ENCODE measurements at regions not wholly inside any gene's neighbourhood (a gene's known extent, or its start where the extent isn't known, plus 50 kb on each side); places are given as distances from the start of the nearest gene placed in this dataset.
"Not testable (repeated sequence)": the region's sequence is repeated elsewhere in the genome, so short reads cannot be mapped to it uniquely, and the experiment has no call there.

DNA sequence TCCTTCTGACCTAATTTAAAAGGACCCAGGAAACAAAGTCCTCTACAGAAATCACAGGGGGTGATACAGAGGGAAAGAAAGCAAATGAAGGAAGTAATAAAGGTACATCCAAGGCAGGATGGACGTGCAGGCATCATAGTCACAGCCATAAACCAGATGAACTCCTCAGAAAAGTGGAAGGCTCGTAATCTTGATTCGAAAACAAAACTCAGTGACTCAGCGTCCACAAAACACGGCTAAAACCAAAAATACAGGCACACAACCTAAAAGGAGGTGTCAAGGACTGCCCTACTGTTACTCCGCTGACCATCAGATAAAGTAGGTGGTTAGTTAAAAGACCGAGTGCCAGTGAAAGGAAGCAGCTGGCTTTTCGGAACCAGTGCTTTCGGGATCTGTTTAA lies 81.5 kb downstream of the TRIM69 start:
- DNase-seq; intact Hi-C loops (cut with DNase I): not testable (repeated sequence)

DNA sequence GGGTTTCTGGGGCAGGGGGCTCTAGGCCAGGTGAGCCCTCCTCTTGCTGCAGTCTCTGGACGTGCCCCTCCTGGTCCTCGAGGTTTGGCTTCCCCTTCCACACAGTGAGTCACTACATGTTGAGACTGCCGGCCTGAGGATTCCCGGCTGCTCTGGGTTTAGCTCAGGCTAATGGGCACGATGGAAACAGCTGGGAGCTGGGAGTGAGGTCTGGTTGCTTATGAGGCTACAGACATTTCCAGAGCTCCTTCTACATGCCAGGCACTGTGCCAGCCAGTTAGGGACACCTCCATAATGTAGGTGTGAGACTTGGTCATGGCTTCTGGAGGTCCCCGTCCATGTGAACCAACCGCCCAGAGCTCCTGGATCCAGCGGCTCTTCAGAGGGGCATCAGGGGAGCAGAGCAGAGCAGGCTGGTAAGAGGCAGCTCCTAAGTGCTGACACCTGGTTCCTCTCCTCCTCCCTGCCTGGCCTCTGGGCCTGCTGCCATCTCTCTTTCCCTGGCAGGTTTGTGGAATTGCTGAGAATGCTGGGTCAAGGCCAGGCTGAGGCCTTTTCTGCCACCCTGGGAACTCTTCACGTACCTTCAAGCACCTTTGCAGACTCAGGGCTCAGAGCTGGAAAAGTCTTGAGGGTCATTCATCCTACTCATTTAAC lies 83.1 kb downstream of the TRIM69 start:
- intact Hi-C loops (cut with DNase I); DNase-seq: not testable (repeated sequence)

DNA sequence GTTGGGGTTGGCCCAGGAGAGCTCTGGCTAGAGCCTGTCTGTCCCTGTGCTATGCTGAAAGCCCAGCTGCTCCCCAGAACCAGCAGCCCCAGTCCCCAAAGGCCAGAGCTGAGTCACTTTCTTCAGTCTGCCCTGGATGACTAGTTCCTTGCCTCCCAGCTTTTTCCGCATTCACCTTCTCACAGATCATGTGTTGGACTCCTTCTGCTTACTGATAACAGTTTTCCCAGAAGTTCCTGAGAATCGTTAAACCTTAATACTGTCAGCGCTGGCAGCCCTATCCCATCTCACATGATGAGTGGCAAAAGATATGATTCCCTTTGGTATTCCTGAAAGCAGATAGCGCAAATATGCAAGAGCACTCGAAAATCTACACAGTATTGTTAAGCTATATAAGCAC lies 84.2 kb downstream of the TRIM69 start:
- intact Hi-C loops (cut with DNase I); DNase-seq: not testable (repeated sequence)

DNA sequence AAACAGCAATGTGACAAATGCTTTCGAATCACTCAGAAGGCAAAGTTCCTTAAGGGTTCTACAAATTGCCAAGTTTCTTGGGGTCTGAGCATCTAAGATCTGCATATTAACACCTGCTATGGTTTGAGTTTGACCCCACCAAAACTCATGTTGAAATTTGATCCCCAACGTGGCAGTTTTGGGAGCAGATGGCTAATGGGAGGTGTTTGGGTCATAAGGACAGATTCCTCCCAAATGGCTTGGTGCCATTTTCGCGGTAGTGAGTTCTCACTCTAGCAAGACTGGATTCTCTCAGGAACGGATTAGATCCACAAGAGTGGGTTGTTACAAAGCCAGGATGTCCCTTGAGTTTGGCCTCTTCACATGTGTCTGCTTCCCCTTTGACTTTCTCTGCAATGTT lies 84.6 kb downstream of the TRIM69 start:
- intact Hi-C loops (cut with DNase I); DNase-seq: not testable (repeated sequence)

DNA sequence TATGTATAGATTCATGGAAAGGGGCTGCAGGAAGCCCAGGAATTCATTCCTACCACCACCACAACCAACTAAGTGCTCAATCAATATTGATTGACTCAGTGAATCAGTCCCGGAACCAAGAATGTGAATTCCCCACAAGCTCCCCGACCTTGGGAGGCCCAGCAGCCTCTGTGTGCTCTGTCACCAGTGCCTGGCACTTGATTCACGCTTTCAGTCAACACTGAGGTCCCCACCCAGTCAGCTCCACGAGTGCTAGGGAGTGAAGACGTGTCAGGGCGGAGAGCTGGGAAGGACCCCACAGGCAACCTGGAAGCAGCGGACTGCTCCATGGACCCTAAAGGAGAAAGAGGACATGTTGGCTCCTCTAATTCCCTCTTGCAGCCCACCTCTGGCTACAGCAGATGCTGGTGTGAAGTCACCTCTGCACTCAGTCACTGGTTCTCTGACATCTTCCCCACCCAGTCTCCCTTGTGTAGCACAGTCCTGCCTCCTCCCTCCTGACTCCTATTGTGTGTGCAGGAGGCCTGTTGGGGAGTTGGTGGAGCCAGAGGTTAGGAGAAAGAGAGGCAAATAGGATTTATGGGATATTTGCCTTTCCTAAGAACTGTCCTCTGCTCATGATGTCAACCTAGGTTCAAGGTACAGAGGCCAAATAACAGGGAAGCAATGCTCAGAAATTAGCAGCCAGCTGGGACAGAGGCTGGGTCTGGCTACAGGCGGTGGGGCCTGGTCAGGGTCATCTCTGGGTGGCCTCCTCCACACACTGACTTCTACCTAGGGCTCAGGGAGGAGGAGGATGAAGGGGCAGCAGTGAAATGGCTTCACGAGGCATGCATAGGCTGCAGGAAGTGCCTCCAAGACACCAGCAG lies 88.2 kb downstream of the TRIM69 start:
- DNase-seq; intact Hi-C loops (cut with DNase I): not testable (repeated sequence)

DNA sequence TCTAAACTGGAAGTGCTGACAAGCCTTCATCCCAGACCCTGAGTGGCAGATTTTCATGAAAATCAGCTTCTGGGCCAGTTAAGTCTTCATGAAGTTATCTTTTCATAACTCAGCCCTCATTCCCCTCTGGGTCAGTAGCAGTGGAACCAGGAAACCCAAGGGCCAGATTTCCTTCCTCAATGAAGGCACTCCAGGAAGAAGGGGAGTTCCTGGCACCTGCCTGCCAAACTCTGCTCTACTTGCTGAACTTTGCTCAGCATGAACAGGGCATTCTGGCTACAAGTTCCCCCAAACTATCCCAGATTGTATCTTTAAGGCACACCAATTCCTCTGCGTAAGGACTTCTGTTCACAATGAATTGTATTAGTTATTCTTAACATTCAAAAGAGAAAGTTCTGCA lies 90.3 kb downstream of the TRIM69 start:
- DNase-seq; intact Hi-C loops (cut with DNase I): not testable (repeated sequence)

DNA sequence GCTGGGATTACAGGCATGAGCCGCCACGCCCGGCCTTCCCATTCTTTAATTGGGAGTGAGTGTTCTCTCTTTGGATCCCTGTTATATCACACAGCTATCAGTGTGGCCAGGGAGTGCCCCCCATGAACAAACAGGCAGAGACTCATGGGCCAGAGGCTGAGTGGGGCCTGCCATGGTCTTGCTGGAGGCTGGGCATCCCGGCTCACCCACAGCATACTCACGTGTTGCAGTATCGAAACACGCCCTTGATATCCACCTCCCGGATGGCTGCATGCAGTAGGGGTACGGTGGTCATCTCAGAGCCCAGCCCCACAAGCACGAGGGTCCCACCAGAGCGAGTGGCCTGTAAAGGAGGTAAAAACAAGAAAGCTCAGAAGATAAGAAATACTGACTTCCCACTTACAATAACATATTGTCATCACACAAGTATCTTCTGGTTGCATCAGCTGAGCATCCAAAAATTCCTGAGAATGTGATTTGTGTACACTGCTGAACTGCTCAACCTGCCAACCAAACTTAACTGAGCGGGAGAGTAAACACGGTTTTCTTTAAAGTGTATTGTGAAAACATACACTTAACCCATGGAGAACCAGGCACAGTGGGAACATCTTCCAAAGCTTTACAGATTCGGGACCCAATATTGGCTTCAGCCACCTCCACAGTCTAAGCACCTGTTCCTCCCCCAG lies 92.0 kb downstream of the TRIM69 start:
- intact Hi-C loops (cut with DNase I): not testable (repeated sequence)

DNA sequence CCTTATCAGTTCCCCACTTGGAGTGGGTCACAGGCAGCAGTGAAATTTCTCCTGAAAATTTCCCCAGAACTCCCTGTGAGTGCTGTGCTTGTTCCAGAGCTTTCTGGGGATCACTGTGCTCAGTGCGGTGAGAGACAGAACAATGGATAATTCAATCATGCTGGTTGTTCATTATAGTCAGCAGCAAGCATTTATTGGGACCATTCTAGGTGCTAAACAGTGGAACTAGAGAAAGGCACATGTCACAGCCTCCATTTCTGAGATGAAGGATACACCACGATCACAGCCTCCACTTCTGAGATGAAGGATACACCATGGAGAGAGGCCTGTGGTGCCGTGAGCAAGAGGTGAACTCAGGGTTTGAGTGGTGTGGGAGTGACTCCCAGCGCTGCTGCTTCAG lies 92.8 kb downstream of the TRIM69 start:
- peak in 1 of 42 donors; percentile 18 for DNase-seq
- intact Hi-C loops (cut with DNase I): not testable (repeated sequence)

More for the DNA sequence above, 92.0 kb downstream of the TRIM69 start:
- not testable (repeated sequence) for DNase-seq

DNA sequence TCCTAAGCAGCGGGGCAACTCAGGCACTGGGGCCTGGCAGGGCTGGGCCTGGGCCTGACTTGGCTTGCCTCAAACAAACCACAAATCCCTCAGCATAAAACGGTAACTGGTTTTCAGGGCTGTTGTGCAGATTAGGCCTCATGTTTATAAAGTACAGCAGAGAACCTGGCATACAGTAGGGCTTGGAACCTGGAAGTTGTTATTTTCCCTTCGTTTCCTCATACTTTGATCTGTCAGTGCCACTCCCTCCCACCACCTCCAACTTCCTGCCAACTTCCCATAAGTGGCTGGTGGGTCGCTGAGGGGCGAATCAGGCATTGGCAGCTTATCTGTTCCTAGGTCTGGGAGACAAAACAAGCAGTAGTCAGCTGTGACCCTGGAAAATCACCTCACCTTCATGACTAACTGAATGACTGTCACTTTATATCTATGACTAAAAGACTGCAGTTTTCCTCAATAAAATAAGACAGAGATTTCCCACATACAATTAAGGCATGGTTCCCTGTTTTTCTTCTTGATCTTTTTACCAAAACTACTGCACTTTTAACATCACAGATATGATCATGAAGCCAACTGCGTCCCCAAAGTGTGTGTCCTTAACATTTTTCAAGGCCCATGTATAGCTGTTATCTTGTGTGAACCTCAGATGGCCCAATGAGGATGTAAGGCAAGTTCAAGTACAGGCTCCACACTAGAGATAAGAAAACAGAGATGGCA lies 94.5 kb downstream of the TRIM69 start:
- DNase-seq; intact Hi-C loops (cut with DNase I): not testable (repeated sequence)

DNA sequence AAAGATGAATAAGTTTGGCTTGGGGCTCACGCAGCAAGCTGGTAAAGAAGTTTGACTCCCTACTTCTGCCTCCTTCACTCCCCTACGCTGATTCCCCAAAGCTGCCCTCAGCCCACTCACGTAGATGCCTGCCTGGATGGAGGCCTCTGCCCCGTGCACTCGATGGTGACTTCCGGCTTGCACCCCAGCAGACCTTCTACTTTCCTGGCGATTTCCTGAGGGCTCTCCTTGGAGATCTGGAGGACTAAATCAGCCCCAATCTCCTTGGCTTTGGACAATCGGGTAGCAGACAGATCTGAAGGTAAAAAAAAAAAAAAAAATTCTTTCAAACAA lies 95.0 kb downstream of the TRIM69 start:
- intact Hi-C loops (cut with DNase I): not testable (repeated sequence)

DNA sequence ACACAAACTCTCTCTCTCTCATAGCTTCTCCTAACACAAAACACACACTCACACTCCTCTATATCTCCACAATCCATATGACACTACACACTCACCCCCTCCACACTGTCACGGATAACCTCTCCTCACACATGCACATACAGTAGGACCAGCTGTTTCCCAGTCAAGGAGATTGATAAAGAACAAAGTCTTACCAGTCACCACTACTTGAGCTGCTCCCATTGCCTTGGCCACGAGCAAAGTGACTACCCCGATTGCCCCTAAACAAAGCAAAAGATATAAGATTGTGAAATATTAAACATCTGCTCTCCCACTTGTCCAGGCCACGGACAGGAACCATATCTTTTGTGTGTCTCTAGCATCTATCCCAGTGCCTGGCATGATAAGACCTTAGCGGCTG lies 95.8 kb downstream of the TRIM69 start:
- intact Hi-C loops (cut with DNase I); DNase-seq: not testable (repeated sequence)

More for the DNA sequence above, 95.0 kb downstream of the TRIM69 start:
- DNase-seq: not testable (repeated sequence)

DNA sequence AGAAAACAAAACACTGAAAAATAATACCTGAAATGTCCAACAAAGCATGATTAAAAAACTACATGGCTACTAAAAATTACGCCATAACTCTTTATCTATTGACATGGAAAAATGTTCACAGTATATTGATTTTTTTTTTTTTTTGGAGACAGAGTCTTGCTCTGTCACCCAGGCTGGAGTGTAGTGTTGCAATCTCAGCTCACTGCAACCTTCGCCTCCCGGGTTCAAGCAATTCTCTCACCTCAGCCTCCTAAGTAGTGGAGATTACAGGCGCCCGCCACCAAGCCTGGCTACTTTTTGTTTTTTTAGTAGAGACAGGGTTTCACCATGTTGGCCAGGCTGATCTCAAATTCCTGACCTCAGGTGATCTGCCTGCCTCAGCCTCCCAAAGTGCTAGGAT lies 96.8 kb downstream of the TRIM69 start:
- DNase-seq; intact Hi-C loops (cut with DNase I): not testable (repeated sequence)

DNA sequence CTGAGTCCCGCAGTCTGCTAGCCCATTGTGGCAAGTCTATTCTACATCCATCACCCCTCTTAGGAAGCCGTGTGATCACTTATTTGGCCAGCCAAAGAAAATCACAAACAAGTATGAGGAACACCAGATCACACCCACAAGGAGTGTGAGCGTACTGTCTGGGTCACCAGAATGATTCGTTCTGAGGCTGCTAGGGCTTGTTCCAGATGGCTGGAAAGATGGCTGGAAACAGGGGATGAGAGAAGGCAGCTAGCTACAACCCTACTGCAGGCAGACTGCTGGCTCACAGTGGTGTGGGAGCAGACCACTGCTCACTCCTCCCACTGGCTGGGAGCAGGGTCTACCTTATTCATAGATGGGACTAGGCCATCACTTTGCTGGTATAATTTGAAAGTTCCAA lies 97.4 kb downstream of the TRIM69 start:
- DNase-seq; intact Hi-C loops (cut with DNase I): not testable (repeated sequence)

DNA sequence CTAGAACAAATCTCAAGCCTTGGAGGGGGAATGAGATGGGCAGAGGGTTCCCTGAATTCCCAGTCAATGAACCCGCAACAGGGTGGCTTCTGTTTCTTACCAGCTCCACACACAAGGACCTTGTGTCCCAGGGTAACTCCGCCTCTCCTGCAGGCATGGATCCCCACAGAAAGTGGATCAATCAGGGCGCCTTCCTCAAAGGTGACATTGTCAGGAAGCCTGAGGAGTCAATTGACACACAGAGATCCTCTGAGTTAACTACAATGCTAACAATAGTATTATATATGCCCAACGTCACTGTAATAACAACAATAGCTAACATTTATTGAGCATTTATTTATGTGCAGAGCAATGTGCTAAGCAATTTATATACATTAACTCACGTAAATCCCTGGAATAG lies 98.8 kb downstream of the TRIM69 start:
- intact Hi-C loops (cut with DNase I); DNase-seq: not testable (repeated sequence)

DNA sequence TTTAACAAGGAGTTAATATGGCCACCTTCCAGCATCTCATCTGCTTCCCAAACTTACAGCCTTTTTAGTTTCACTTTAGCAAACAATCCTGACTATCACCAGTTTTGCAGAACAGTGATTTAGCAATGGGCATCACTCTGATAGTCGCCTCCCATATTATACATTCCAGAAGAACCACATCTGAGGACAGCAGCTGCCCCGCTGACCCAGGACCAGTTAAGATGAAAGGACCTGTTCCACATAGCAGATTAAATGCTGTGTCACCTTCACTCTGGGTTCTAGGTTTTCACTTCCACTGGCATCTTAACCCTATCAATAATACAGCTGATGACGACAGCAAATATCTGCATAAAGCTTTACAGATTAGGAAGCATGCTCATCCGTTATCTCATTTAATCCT lies 99.8 kb downstream of the TRIM69 start:
- intact Hi-C loops (cut with DNase I): no loop called here
- DNase-seq: no peak

DNA sequence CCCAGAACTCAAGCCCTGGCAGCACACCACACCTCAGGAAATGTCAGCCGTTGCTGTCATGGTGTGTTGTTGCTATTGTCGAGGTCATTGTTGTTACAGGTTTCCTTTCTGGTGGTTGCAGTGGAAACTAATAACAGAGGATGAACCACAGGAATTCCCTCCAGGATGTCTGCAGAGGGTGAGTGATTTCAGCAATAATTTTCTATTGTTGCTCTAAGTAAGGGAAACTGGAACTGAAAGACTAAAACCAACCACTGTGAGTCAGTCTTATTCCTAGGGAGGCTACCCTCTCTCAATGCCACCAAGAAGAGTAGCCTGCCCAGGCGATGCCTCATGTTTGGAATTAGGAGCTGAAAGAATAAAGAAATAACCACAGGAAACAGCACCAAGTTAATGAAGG lies 102.6 kb downstream of the TRIM69 start:
- intact Hi-C loops (cut with DNase I); DNase-seq: not testable (repeated sequence)

DNA sequence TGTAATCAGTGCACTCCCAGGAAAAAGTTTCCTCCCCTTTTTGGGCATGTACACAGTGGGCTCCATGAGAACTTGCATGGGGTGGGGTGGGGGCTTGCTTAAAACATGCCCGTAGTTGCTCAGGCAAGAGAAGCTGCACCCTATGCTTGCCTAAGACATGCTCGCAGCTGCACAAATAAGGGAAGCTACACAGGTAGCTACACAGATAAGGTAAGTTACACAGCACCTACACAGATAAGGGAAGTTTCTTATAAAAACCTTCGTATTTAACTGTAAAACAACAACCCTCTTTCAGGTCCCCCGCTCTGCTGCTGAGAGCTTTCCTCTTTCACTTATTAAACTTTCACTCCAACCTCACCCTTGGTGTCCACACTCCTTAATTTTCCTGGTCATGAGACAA lies 105.4 kb downstream of the TRIM69 start:
- DNase-seq; intact Hi-C loops (cut with DNase I): not testable (repeated sequence)

DNA sequence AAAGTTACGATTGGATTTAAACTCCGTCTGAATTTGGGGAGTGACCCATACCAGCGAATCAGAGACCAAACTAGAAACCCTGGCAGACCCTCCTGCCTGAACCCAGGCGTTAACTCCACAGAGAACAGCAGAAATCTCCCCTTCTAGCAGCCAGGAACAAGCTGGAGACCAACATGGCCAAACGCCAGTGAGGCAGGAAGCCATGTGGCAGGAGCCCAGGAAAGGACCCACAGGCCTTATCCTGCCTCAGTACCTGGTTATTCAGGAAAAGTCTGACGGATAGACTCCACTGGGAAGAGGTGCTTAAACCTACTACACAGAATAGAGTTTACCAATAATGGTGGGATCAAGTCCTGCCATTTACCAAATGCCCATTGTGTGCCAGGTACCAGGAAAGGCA lies 106.6 kb downstream of the TRIM69 start:
- DNase-seq; intact Hi-C loops (cut with DNase I): not testable (repeated sequence)

DNA sequence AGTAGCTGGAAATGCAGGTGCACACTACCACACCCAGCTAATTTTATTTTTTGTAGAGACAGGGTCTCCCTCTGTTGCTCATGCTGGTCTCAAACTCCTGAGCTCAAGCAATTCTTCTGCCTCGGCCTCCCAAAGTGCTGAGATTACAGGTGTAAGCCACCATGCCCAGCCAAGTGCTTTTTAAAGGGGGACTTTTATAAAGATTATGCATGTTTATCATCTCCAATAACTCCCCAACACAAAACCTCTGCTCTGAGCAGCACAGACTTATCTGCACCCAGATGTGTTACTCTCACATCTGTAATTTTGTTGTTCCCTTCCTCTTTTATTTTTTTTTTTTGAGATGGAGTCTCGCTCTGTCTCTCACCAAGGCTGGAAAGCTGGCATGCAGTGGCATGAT lies 108.6 kb downstream of the TRIM69 start:
- intact Hi-C loops (cut with DNase I); DNase-seq: not testable (repeated sequence)

Measured in head of caudate nucleus (tissue), 42 donors.